COLO668 (cell line): ENCODE measurements at regions not wholly inside any gene's neighbourhood (a gene's known extent, or its start where the extent isn't known, plus 50 kb on each side); places are given as distances from the start of the nearest gene placed in this dataset.
A peak's percentile ranks its signal among the peaks of the same experiment; 100 is the strongest.

Source experiments
- DNase-seq: peaks from one replicate; lab custom pipeline; 2025; ENCODE audit not compliant: unreplicated experiment; lab: John Stamatoyannopoulos, UW

GRCh38 chr12:124517260-124518050 is 50.0 kb downstream of the NCOR2 start:
- peak; percentile 94 for DNase-seq

GRCh38 chr12:124516850-124517249 is 50.6 kb downstream of the NCOR2 start:
- DNase-seq: no peak

DNA sequence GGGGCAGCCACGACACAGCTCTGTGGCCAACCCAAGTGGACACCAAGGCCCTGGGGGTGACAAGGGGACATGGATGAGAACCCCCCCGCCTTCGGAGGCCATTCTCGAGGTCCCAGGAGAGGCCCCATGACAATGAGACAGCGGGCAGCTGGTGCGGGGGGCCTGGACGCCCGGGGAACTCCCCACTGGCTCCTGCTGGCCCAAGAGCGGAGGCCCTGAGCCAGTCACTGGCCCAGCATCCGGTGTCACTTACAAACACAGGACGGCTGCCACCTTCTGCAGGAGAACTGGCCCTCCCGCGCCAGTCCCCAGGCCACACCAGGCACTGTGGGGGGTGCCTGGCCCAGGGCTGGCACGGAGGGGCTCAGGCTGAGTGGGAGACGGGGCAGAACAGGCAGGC is 51.4 kb downstream of the NCOR2 start:
- DNase-seq: no peak

DNA sequence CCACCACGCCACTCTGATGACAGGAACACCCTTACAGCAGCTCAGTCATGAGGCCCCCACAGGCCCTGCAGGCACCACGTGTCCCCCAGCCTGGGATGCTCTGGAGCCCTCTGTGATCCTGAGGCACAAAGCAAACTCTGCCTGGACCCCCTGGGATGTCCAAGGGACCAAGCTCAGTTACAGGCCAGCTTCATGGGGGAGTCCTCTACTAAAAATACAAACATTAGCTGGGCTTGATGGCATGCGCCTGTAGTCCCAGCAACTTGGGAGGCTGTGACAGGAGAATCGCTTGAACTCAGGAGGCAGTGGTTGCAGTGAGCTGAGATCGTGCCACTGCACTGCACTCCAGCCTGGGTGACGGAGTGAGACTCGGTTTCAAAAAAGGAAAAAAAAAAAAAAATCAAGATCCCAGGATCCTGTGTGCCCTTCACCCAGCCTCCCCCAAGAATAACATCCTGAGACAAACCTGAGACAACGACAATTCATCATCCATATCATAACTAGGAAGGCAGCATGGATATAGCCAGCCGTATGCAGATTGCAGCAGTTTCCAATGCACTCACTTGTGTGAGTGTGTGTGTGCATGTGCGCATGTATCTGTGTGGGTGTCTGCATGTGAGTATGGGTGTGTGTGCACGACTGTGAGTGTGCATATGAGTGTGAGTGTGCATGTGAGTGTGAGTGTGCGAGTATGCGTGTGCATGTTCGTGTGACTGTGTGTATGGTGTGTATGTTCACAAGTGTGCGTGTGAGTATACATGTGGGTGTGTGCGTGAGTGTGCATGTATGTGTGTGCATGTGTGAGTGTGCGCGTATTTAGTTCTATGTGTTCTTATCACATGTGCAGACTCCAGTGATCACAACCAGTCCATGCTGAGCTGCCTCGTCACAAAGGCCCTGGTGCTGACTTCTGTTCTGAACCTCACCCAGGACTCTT is 52.1 kb downstream of the NCOR2 start:
- no peak for DNase-seq

DNA sequence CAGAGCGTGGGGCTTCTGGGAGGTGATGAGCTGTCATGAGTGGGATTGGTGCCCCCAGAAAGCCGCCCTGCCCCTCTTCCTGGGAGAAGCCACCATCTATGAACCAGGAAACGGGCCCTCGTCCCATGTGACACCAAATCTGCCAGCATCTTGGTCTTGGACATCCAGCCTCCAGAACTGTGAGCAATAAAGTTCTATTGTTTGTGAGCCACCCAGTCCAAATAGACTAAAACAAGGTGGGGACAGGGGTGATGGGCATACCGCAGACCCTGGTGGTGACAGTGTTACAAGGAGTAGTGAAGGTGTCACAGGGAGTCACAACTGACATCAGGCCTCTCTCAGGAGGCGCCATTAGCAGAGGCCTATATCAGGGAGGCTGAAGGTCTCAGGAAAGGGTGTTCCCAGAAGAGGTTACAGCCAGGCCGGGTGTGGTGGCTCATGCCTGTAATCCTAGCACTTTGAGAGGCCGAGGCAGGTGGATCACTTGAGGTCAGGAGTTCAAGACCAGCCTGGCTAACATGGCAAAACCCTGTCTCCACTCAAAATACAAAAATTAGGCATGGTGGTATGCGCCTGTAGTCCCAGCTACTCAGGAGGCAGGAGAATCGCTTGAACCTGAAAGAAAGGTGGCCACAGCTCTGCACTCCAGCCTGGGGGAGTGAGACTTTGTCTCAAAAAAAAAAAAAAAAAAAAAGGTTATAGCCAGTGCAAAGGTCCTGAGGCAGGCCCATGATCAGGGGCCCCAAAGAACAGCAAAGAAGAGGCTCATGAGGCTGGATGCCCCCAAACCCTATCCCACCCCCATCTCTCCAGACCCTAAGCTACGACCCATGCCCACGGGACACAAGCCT is 53.0 kb downstream of the NCOR2 start:
- no peak for DNase-seq

- DNase-seq: no peak
Measured at GRCh38 chr12:124513297-124513867, 54.0 kb downstream of the NCOR2 start.

GRCh38 chr12:124512667-124513296 is 54.6 kb downstream of the NCOR2 start:
- DNase-seq: peak; percentile 71

GRCh38 chr12:124511259-124511985 is 56.0 kb downstream of the NCOR2 start:
- no peak for DNase-seq

DNA sequence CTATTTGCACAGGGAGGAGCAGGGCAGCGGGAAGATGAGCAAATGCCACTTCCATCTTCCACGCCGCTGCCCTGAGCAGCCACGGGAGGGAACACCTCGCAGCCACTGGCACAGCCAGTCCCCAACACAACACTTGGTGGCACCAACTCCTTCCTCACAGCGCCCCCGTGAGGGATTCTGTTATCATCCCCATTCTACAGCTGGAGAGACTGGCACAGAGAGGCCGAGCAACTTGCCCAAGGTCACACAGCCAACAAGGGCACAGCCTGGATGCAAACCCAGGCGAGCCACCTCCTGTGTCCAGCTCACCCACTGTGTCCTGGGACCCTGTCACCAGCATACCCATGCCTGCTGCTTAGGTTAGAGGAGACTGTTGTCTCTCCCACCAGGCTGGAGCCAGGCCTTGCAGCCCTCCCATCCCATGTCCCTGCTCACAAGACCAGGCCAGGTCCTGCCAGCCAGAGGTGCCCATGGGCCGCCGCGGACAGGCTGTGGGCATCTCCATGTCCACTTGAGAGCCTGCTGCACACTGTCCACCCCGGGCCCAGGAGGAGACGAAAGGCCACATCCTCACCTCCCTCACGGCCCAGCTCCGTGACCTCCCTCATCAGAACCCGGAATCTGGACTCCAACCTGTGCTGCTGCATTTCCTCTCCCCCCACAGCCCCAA is 57.0 kb downstream of the NCOR2 start:
- peak; percentile 15 for DNase-seq

DNA sequence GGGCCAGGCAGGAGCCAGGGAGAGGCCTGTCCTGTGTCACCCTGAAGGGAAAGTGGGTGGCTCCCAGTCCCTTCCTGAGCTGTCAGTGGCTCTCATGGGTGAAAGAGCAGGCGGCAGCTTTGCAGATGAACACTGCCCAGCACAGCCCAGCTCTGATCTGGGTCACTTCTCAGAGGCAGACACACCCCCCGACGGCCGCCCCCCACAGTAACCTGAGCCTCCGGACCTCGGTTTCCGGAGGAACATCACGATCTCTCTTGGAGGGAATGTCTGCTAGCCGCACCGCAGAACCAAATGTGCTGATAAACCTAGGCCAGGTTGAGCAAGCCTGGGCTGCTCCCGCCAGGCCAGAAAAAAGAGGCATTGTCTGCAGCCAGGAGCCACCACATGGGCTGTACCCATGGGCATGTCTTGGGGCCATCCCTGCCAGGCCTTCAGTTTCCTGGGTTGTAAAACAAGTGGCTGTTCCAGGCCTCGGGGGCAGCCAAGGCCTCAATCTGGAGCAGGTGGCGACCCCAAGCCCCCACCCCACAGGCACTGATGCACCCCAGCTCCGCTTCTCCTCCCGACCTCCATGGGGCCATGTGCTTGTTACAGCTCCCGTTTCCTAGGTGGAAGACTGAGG is 57.6 kb downstream of the NCOR2 start:
- DNase-seq: no peak

DNA sequence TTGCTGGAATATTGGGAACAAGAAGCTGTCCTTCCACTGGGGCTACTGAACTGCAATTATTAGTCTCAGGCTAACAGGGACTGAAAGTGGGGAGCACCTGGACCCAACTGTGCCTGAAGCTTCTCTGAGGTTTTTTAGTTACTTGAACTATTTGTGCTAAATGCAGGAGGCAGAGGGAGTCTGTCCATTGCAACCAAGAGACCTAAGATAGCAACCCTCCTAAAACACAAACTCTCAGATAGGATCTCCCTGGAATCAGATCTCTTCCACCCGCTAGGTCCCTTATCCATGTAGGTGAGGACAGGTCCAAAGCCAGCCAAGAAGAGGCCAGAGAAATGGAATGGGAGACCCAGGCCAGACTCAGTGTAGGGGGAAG is 58.1 kb downstream of the NCOR2 start:
- no peak for DNase-seq

DNA sequence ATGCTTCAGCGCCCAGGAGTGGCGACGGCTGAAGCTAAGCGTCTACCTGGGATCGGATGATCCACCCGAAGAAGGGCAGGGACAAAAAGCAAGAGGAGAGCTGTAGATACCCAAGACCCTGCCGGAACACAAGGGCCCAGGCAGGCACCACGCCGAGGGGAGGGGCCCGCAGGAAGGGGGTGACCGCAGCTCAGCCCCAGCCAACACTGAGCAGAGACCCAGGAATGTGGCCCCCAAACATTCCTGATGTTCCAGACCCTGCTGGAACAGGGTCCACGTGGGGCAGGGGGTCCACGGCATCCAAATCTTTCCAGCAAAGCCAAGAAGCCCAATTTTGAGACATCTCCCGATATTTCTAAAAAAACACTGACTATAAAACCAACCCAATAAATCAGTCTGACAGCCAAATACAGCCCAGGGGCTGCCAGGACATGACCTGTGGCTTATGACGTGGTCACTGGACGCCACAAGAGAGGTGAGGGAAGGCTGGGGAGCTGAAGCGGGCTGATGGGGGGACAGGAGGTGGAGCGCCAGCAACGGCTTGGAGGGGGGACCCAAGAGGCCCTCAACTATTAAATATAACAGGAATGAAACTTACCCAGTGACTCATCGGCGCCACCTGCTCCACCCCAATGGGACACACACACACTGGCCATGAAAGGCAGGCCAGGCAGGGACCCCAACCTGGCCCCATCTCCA is 58.9 kb downstream of the NCOR2 start:
- peak; percentile 22 for DNase-seq

- DNase-seq: no peak
Measured at GRCh38 chr12:124507188-124508109, 60.0 kb downstream of the NCOR2 start.

GRCh38 chr12:124506832-124507153 is 60.6 kb downstream of the NCOR2 start:
- DNase-seq: no peak

- DNase-seq: peak; percentile 81
Measured at GRCh38 chr12:124506145-124506831, 61.1 kb downstream of the NCOR2 start.

DNA sequence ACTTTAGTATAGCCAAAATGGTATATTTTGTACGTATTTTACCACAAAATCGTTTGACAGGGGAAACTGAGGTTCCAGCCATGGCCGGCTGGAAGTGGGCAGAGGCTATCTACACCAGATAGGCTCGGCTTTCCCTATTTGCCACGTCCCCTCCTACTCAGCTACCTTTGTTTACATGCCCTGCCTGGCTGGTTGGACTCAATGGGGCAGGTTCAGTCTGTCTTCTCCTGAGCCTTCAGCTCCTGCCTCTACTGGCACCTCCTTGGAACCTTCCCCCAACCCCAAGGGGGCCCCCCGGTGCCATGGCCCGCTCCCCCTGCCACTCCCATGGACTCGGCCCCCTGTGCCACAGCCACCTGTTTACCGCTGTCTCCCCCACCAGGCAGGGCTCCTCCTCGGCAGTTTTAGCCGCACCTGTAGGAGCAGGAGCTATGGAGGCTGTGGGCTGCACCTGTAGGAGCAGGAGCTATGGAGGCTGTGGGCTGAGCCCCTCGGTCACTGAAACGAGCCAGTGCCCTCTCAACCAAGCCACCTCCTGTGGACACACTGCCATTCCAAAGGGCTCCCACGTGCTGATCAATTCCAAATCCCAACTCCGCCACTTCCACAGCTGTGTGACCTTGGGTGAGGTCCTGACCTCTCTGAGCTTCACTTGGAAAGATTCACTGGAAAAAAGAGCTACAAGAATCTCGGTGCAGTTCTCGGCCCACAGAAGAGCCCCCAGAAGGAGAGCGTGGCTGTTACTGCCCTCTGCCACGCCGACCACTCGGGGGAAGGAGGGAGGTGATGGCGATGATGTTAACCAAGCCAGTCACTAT is 62.2 kb downstream of the NCOR2 start:
- no peak for DNase-seq
